Mononuclear cell (primary cell): ENCODE measurements at regions not wholly inside any gene's neighbourhood (a gene's known extent, or its start where the extent isn't known, plus 50 kb on each side); places are given as distances from the start of the nearest gene placed in this dataset.

ENCODE experiments used
- H3K27me3 ChIP-seq: 2 replicates; pipeline ENCODE4 v1.6.0; 2011; ENCODE audit warnings: low read length, control low read depth; ENCODE audit not compliant: insufficient read depth
- H3K4me1 ChIP-seq: 2 replicates; pipeline ENCODE4 v1.5.1; 2011; ENCODE audit warnings: mild to moderate bottlenecking, low read length, control low read depth; ENCODE audit not compliant: insufficient read depth
- H3K4me3 ChIP-seq: 2 replicates; pipeline ENCODE4 v1.5.1; 2011; ENCODE audit warnings: mild to moderate bottlenecking, low read length, moderate library complexity
- H3K9me3 ChIP-seq: 2 replicates; pipeline ENCODE4 v1.5.1; 2011; ENCODE audit warnings: low read depth, mild to moderate bottlenecking, control low read depth, low read length

DNA sequence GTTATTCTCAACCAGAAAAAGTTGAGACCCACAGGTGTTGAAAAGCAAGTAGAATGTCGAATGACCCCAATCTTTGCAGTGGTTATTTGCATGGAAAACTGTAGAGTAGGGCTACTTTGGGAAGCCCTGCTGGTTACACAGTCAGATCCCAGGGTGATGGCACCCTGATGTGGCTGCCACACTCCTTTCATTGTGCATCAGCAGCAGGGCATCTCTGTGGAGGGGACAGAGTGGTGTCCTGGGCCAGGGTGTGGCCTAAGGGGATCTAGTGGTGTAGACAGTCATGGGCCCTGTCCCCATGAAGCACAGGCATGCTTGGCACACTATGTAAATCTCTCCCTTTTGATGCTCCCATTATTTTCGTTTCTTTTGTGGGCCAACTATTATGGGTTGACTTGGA is 199.4 kb upstream of the NAV2 start:
- H3K4me3 ChIP-seq: no peak overlapping the region
- H3K27me3 ChIP-seq: peaks cover 4% of the 10 kb centered on the region
- H3K9me3 ChIP-seq: no peaks in the 10 kb centered on the region
- no peaks in the 10 kb centered on the region for H3K4me1 ChIP-seq

- H3K27me3 ChIP-seq: peaks cover 4% of the 10 kb centered on the region
- no peak overlapping the region for H3K4me3 ChIP-seq
- H3K9me3 ChIP-seq: no peaks in the 10 kb centered on the region
- H3K4me1 ChIP-seq: no peaks in the 10 kb centered on the region
These were observed 200.0 kb upstream of the NAV2 start for GRCh38 chr11:19512618-19513017.

- H3K9me3 ChIP-seq: no peaks in the 10 kb centered on the region
- H3K27me3 ChIP-seq: peaks cover 4% of the 10 kb centered on the region
- H3K4me3 ChIP-seq: no peak overlapping the region
- H3K4me1 ChIP-seq: no peaks in the 10 kb centered on the region
These were observed 201.0 kb upstream of the NAV2 start for GRCh38 chr11:19511413-19512183.

- Histone ChIP-seq H3K4me1 (no peaks in the 10 kb centered on the region), H3K4me3 (no peak overlapping the region), H3K27me3 (peaks cover 4% of the 10 kb centered on the region), H3K9me3 (no peaks in the 10 kb centered on the region)
These were observed 201.6 kb upstream of the NAV2 start for GRCh38 chr11:19511066-19511412.

- H3K4me1 ChIP-seq: no peaks in the 10 kb centered on the region
- H3K9me3 ChIP-seq: no peaks in the 10 kb centered on the region
- H3K4me3 ChIP-seq: no peak overlapping the region
- H3K27me3 ChIP-seq: peaks cover 4% of the 10 kb centered on the region
These were observed 202.2 kb upstream of the NAV2 start for GRCh38 chr11:19510468-19510867.

GRCh38 chr11:19509215-19509614 is 203.4 kb upstream of the NAV2 start:
- Histone ChIP-seq H3K4me3 (no peak overlapping the region), H3K9me3 (no peaks in the 10 kb centered on the region), H3K4me1 (no peaks in the 10 kb centered on the region), H3K27me3 (peaks cover 4% of the 10 kb centered on the region)

DNA sequence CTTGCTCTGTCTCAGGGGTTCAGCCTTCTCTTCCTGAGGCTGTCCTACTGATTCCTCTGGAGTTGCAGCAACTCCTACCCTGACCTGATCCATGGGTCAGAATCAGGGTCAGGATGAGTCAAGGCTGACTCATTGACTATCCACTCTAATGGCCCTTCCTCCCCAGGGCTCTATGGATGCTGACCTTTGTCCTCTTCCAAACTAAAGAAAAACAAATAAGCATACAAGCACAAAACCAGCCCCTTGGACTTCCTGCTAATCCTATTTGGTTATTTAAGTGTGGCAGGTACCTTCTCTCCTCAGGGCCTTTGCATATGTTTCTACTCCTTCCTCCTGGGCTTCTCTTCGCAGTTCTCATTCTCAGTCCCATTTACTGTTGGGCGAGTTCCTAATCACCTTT is 204.5 kb upstream of the NAV2 start:
- Histone ChIP-seq H3K9me3 (no peaks in the 10 kb centered on the region), H3K27me3 (peaks cover 4% of the 10 kb centered on the region), H3K4me3 (no peak overlapping the region), H3K4me1 (no peaks in the 10 kb centered on the region)

- peaks cover 4% of the 10 kb centered on the region for H3K27me3 ChIP-seq
- no peaks in the 10 kb centered on the region for H3K9me3 ChIP-seq
- H3K4me1 ChIP-seq: no peaks in the 10 kb centered on the region
- no peak overlapping the region for H3K4me3 ChIP-seq
These were observed 205.7 kb upstream of the NAV2 start for GRCh38 chr11:19506816-19507486.

DNA sequence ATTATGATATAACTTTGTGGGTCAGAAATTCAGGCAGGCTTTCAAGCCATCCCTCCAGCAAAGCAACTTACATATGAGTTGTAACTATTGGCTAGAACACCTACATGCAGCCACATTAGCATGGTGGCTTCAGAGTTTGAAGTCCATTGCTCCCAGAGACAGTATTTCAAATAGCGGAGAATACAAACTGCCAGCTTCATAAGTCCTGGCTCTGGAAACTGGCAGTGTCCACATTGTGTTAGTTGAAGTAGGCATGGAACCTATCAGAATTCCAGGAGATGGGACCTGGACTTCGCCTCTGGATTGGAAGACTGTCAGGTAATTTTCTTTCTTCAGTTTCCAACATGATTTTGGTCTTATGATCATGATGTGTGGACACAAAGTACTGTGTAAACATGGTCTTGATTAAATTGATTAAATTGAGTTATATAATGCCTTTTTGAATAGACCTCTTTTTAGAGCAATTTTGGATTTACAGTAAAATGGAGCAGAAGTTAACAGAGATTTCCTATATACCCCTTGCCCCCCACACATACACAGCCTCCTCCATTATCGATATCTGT is 209.9 kb upstream of the NAV2 start:
- H3K4me3 ChIP-seq: no peak overlapping the region
- H3K9me3 ChIP-seq: no peaks in the 10 kb centered on the region
- no peaks in the 10 kb centered on the region for H3K4me1 ChIP-seq
- no peaks in the 10 kb centered on the region for H3K27me3 ChIP-seq

GRCh38 chr11:19501631-19502030 is 211.0 kb upstream of the NAV2 start:
- Histone ChIP-seq H3K27me3 (no peaks in the 10 kb centered on the region), H3K4me3 (no peak overlapping the region), H3K9me3 (no peaks in the 10 kb centered on the region), H3K4me1 (no peaks in the 10 kb centered on the region)

- H3K4me3 ChIP-seq: no peak overlapping the region
- H3K27me3 ChIP-seq: no peaks in the 10 kb centered on the region
- no peaks in the 10 kb centered on the region for H3K9me3 ChIP-seq
- no peaks in the 10 kb centered on the region for H3K4me1 ChIP-seq
These were observed 212.6 kb upstream of the NAV2 start for GRCh38 chr11:19499999-19500398.

GRCh38 chr11:19499026-19499669 is 213.5 kb upstream of the NAV2 start:
- Histone ChIP-seq H3K4me1 (no peaks in the 10 kb centered on the region), H3K27me3 (no peaks in the 10 kb centered on the region), H3K4me3 (no peak overlapping the region), H3K9me3 (no peaks in the 10 kb centered on the region)

DNA sequence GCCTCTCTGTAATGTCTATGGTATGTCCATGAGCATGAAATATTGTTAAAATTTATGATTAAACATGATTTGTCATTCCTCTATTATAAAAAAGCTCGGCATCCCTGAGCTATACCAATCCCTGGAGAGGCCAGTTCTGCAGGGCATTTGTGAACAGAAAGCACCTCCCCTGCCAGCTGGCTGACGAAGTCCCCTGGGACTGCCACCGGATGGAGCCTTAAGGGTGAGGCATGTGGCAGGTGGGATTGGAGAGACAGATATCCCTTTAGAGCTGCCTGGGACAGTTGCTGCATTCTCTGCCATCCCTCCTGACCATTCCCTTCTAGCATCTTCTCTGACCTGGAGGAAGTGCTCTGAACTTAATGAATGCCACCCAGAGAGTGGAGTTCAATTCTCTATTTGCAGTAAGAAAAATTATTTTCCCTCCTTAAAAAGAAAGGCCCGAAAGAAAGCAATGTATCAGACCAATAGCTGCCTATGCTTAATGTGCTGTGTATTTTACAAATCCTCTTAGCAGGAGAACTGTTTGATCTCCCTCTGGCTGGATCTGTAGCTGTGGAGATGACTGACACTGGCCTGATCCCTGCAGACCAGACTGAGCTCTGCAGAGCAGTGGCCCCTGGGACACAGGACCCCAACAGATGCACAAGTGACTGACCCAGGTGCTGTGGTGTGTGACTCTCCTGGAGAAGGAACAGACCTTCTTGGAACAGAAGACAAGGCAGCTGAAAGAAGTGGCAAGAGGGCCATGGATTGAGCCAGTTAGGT is 219.0 kb upstream of the NAV2 start:
- no peaks in the 10 kb centered on the region for H3K27me3 ChIP-seq
- no peak overlapping the region for H3K4me3 ChIP-seq
- no peaks in the 10 kb centered on the region for H3K9me3 ChIP-seq
- H3K4me1 ChIP-seq: no peaks in the 10 kb centered on the region

DNA sequence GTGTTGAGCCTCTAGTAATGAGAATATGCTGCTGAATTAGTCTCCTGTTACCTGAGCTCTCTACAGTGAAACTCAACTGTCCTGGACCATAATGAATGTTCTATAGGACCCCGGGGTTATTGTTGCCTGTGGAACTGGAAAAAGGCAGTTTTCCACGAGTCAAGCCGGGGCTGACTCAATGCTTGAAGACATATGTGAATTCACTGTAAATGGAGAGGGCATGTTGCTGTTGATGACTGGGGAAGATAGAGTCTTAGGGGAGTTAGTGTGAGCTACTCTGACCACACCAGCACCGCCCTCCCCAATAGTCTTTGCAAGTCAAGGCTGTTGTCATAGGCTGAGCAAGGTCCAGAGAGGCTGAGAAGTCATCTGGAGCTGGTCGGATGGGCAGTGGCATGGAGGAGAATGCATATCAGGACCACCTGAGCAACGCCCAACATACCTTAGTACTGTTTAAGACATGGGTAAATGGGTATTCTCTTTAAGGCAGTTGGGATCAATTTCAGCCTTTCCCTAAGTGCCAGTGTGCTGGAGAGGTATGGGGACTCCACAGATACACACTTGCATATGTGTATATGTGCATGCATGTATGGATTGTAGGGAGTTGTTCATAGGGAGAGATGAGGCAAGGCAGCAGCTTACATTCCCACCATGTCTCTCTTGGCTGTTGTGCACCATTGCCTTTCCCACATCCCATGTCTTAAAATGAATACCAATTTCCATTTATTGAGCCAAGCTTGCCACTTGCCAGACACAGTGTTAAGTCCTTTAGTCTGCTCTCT is 230.1 kb upstream of the NAV2 start:
- H3K4me3 ChIP-seq: no peak overlapping the region
- no peaks in the 10 kb centered on the region for H3K27me3 ChIP-seq
- H3K9me3 ChIP-seq: no peaks in the 10 kb centered on the region
- no peaks in the 10 kb centered on the region for H3K4me1 ChIP-seq
